ENCODE measurements at regions not wholly inside any gene's neighbourhood (a gene's known extent, or its start where the extent isn't known, plus 50 kb on each side); places are given as distances from the start of the nearest gene placed in this dataset.

GRCh38 chr5:130627145-130627544, 537.9 kb downstream of the HINT1 start:
- TF ChIP-seq CTCF (conservative IDR thresholded peaks at IDR 0.05) (no peak), ZFX (IDR thresholded peaks at IDR 0.05) (no peak)
